Immature natural killer cell (primary cell): ENCODE measurements at regions not wholly inside any gene's neighbourhood (a gene's known extent, or its start where the extent isn't known, plus 50 kb on each side); places are given as distances from the start of the nearest gene placed in this dataset.

Experiments used
- DNase-seq, 3 donors: peaks; one replicate each; pipeline ENCODE4 v3.0.0; 2022; ENCODE audit warnings: mixed read lengths in 1 of 3
- H3K27ac Mint-ChIP-seq, 6 donors: one replicate each; pipeline ENCODE4 v1.8.0; 2020; ENCODE audit warnings: mixed read lengths in 6 of 6, mild to moderate bottlenecking in 5 of 6, inconsistent platforms in 4 of 6, moderate library complexity in 3 of 6
- H3K27me3 Mint-ChIP-seq, 3 donors: one replicate each; pipeline ENCODE4 v1.8.0; 2020 to 2021; ENCODE audit warnings: low read depth in 3 of 3, mild to moderate bottlenecking in 3 of 3, mixed read lengths in 3 of 3, moderate library complexity in 3 of 3, inconsistent platforms in 1 of 3
- H3K36me3 Mint-ChIP-seq, 3 donors: one replicate each; pipeline ENCODE4 v1.8.0; 2020; ENCODE audit warnings: mixed read lengths in 3 of 3, inconsistent platforms in 2 of 3, mild to moderate bottlenecking in 2 of 3
- H3K4me1 Mint-ChIP-seq, 2 donors: one replicate each; pipeline ENCODE4 v1.8.0; 2020; ENCODE audit warnings: inconsistent platforms in 2 of 2, mild to moderate bottlenecking in 2 of 2, mixed read lengths in 2 of 2, moderate library complexity in 1 of 2
- H3K4me3 Mint-ChIP-seq, 5 donors: one replicate each; pipeline ENCODE4 v1.8.0; 2020; ENCODE audit warnings: mild to moderate bottlenecking in 5 of 5, mixed read lengths in 5 of 5, inconsistent platforms in 3 of 5, moderate library complexity in 3 of 5
- H3K9me3 Mint-ChIP-seq, 6 donors: one replicate each; pipeline ENCODE4 v1.8.0; 2020; ENCODE audit warnings: mild to moderate bottlenecking in 6 of 6, mixed read lengths in 6 of 6, inconsistent platforms in 4 of 6, moderate library complexity in 3 of 6

- no peak overlapping the region for H3K27ac Mint-ChIP-seq
- peaks cover 3 to 10% (median 6%) of the 10 kb centered on the region in 3 donors for H3K27me3 Mint-ChIP-seq
- H3K4me1 Mint-ChIP-seq = no peaks in the 10 kb centered on the region
- no peak for DNase-seq
- H3K4me3 Mint-ChIP-seq = no peak overlapping the region
- H3K36me3 Mint-ChIP-seq = no peaks in the 10 kb centered on the region
- H3K9me3 Mint-ChIP-seq = peaks cover 0 to 2% (median 0%) of the 10 kb centered on the region in 6 donors
Observed at GRCh38 chr2:118622913-118623312, 224.5 kb downstream of the EN1 start.

DNA sequence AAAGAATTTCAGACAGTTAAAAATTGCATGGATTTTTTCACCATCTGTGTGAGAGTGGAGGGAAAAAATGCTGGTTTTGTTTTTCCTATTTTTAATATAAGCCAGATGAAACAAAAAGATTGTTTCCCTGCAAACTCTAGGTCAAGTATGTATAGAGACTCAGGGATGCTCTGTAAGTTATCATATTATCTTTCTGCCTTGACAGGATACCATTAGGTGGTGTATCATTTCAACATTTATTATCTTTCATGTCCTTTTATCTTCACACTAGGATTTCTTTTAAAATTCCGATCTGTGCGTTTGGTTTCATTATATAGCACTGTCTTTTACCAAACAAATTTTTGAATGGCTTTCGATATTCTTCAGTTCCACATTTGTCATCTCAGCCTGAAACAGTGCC is 225.3 kb downstream of the EN1 start:
- Mint-ChIP-seq H3K27ac (no peak overlapping the region), H3K36me3 (no peaks in the 10 kb centered on the region), H3K9me3 (no peaks in the 10 kb centered on the region), H3K4me3 (no peak overlapping the region), H3K27me3 (peaks cover 3 to 10% (median 6%) of the 10 kb centered on the region in 3 donors), H3K4me1 (no peaks in the 10 kb centered on the region)
- DNase-seq = no peak

DNA sequence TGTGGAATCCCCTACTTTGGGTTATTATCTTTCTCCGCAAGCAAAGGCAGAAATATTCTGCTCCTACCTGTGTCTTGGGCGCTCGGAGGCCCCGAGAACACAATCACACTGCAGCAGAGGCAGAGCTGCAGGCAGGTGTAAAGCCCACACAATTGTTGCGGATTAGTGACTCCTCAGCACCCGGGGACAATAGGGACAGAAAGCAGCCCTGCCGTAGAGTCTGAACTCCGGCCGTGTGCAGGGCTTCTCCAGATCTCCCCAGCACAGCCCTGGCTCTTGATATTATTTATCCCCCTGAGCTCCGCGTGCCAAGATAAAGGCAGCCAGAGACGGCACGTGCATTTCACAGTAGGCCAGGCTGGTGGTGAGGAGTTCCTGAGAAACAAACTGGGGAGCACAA is 229.2 kb downstream of the EN1 start:
- H3K4me3 Mint-ChIP-seq = no peak overlapping the region
- H3K4me1 Mint-ChIP-seq = no peaks in the 10 kb centered on the region
- no peaks in the 10 kb centered on the region for H3K36me3 Mint-ChIP-seq
- H3K27ac Mint-ChIP-seq = no peak overlapping the region
- H3K27me3 Mint-ChIP-seq = peaks cover 1 to 5% (median 3%) of the 10 kb centered on the region in 3 donors
- no peak for DNase-seq
- peaks cover 0 to 2% (median 0%) of the 10 kb centered on the region in 6 donors for H3K9me3 Mint-ChIP-seq

DNA sequence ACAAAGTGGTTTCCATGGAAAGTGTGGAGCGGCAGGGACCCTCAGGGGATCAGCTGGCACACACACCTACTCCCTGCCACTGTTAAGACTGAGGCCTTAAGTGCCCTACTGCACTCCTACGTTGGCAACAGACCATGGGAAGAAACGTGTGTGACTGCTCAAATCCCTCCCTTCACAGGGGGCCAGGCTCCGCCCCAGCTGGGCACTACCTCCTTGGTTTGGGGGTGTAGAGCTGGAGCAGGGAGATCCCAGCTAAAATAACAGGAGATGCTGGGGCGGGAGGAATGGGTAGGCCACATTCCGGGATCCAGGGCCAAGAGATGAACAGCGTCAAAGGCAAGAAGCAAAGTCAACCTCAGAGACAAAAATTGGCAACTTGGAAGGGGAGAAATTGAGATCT is 231.0 kb downstream of the EN1 start:
- Mint-ChIP-seq H3K27me3 (peaks cover 0 to 3% (median 3%) of the 10 kb centered on the region in 3 donors), H3K4me1 (no peaks in the 10 kb centered on the region), H3K4me3 (no peak overlapping the region), H3K36me3 (no peaks in the 10 kb centered on the region), H3K27ac (no peak overlapping the region), H3K9me3 (peaks cover 0 to 2% (median 0%) of the 10 kb centered on the region in 6 donors)
- DNase-seq = no peak

DNA sequence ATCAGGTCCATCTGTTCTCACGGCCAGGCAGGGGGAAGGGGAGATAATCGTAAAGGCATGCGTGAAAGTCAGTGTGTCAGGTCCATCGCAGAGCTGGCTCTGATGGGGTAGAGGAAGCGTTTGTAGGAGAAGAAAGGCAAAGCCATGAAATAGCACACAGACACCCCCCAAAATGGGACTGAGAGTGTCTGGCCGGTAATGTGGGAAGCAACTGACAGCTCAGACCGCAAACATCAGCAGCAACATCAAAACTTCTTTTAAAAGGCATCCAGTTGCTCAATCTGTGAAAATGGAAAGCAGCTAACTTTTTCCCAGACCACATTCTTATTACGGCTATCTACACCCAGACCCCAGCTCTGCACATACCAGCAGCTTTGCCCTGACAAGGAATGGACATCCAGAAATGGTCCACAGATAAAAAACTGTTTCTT is 232.6 kb downstream of the EN1 start:
- Mint-ChIP-seq H3K27ac (no peak overlapping the region), H3K4me3 (no peak overlapping the region), H3K4me1 (no peaks in the 10 kb centered on the region), H3K27me3 (peaks cover 0 to 3% (median 0%) of the 10 kb centered on the region in 3 donors), H3K9me3 (peaks cover 0 to 2% (median 0%) of the 10 kb centered on the region in 6 donors), H3K36me3 (no peaks in the 10 kb centered on the region)
- no peak for DNase-seq

DNA sequence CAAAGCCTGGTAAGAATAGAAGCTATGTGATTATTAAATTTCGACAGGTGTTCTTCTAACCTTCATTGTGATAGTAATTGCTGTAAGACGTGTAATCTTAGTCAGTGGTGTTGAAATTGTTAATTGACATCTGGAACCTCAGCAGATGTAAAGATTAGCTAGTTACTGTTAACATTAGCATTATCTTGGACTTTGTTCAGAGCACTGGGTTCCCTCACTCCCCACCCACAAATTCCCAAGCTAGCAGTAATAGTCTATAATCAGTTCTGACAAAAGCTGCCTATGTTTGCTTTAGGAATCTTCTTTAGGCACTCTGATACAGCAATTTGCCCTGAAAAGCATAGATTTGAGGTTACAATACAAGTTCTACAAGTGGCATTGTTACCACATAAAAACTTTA is 233.7 kb downstream of the EN1 start:
- H3K36me3 Mint-ChIP-seq = no peaks in the 10 kb centered on the region

DNA sequence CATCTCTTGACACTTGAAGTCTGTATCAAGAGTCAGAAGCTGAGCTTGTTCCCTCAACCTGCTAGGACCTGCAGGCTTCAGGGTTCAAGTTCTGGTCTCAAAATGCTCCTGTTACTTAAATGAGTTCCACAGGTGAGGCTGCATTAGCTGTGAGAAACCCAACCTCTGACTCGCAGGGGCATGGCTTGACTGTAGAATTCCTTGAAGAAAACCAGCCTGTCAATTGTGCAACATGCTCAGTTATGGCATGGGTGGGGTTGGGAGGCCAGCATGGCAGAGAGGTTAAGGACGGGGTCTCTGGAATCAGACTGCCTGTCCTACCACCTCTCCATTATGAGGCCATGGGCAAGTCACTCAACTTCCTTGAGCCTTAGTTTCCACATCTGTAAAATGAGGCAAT is 235.8 kb downstream of the EN1 start:
- no peaks in the 10 kb centered on the region for H3K27me3 Mint-ChIP-seq
- DNase-seq = no peak
- no peak overlapping the region for H3K4me3 Mint-ChIP-seq
- no peaks in the 10 kb centered on the region for H3K4me1 Mint-ChIP-seq
- no peak overlapping the region for H3K27ac Mint-ChIP-seq
- no peaks in the 10 kb centered on the region for H3K36me3 Mint-ChIP-seq
- peaks cover 0 to 4% (median 0%) of the 10 kb centered on the region in 6 donors for H3K9me3 Mint-ChIP-seq

More for the DNA sequence above, 233.7 kb downstream of the EN1 start:
- no peaks in the 10 kb centered on the region for H3K4me1 Mint-ChIP-seq
- H3K9me3 Mint-ChIP-seq = peaks cover 0 to 2% (median 0%) of the 10 kb centered on the region in 6 donors
- H3K27ac Mint-ChIP-seq = no peak overlapping the region
- no peak overlapping the region for H3K4me3 Mint-ChIP-seq
- DNase-seq = no peak
- peaks cover 0 to 2% (median 0%) of the 10 kb centered on the region in 3 donors for H3K27me3 Mint-ChIP-seq

DNA sequence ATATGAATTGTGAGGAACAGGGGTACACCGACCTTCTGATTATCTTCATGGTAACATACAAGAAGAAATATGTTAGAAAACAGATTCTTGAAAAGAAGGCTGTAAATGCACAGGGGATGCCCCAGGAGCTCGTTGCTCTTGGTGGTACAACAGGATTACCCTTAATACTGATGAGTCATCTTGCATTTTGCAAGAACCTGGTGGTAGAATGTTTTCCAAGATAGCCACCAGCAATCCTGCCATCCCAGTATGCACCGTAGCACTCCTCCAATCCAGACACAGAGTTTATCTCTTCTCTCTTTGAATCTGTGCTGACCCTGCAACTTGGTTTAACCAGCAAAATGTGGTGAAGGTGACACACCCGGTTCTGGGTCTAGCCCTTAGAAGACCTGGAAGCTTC is 238.3 kb downstream of the EN1 start:
- no peaks in the 10 kb centered on the region for H3K36me3 Mint-ChIP-seq
- no peak for DNase-seq
- no peak overlapping the region for H3K4me3 Mint-ChIP-seq
- H3K27ac Mint-ChIP-seq = no peak overlapping the region
- peaks cover 0 to 3% (median 0%) of the 10 kb centered on the region in 6 donors for H3K9me3 Mint-ChIP-seq
- H3K27me3 Mint-ChIP-seq = no peaks in the 10 kb centered on the region
- H3K4me1 Mint-ChIP-seq = no peaks in the 10 kb centered on the region

GRCh38 chr2:118607641-118608040 is 239.8 kb downstream of the EN1 start:
- H3K36me3 Mint-ChIP-seq = no peaks in the 10 kb centered on the region
- H3K4me3 Mint-ChIP-seq = no peak overlapping the region
- H3K27ac Mint-ChIP-seq = no peak overlapping the region
- no peaks in the 10 kb centered on the region for H3K4me1 Mint-ChIP-seq
- H3K9me3 Mint-ChIP-seq = peaks cover 0 to 5% (median 0%) of the 10 kb centered on the region in 6 donors
- no peaks in the 10 kb centered on the region for H3K27me3 Mint-ChIP-seq
- no peak for DNase-seq

DNA sequence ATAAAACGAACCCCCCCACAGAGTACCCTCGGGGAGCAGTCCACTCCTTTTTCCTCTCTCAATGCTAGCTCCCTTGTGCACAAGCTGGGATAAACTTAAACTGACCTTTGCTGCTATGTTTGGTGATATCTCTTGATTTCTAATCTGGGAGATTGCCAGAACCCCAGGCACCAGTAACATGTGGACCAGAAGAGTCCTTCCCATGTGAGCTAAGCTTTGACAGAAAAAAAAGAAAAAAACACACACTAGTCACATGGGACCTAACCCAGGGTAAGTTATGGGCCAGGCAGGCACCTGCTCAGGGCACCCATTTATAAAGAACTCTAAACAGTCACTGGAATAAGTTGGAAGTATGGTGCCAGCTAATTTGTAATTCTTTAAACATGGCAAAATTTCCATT is 242.6 kb downstream of the EN1 start:
- no peaks in the 10 kb centered on the region for H3K4me1 Mint-ChIP-seq
- no peak overlapping the region for H3K27ac Mint-ChIP-seq
- H3K9me3 Mint-ChIP-seq = peaks cover 0 to 14% (median 2%) of the 10 kb centered on the region in 6 donors
- H3K4me3 Mint-ChIP-seq = no peak overlapping the region
- DNase-seq = no peak
- peaks cover 0 to 3% (median 0%) of the 10 kb centered on the region in 3 donors for H3K27me3 Mint-ChIP-seq
- H3K36me3 Mint-ChIP-seq = no peaks in the 10 kb centered on the region

DNA sequence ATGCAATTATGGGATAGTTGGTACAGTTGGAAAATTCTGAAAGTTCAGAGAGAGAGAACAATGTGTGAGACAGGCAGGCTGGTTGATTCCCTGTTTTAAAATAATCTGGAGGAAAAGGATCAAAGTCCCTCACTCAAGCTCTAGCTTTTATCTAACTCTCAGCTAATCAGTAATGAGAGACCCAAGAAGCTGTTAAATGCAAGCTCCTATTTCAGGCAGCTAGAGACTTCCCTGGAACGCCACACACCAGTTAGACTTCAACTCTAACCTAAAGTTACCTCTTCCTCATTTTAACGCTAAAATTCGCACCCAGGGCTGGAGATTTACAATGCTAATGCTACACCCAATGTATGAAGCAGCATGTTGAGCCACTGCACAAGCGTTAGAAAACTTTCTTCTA is 243.1 kb downstream of the EN1 start:
- DNase-seq = no peak
- peaks cover 0 to 3% (median 0%) of the 10 kb centered on the region in 3 donors for H3K27me3 Mint-ChIP-seq
- no peak overlapping the region for H3K27ac Mint-ChIP-seq
- no peak overlapping the region for H3K4me3 Mint-ChIP-seq
- H3K36me3 Mint-ChIP-seq = no peaks in the 10 kb centered on the region
- no peaks in the 10 kb centered on the region for H3K4me1 Mint-ChIP-seq
- peaks cover 0 to 14% (median 2%) of the 10 kb centered on the region in 6 donors for H3K9me3 Mint-ChIP-seq

DNA sequence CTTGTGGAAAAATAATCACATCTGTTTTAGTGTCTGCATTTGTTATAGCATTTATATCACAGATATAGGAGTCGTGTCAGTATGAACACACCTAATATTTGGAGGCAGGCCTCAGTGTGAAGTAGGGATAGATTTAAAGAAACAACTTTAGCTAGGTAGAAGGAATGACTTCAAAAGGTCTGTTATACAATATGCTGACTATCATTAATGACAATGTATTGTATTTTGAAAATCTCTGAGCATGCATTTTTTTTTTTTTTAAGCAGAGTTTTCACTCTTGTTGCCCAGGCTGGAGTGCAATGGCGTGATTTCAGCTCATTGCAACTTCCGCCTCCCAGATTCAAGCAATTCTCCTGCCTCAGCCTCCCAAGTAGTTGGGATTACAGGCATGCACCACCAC is 248.3 kb downstream of the EN1 start:
- Mint-ChIP-seq H3K27ac (no peak overlapping the region), H3K27me3 (peaks cover 0 to 6% (median 3%) of the 10 kb centered on the region in 3 donors), H3K4me1 (no peaks in the 10 kb centered on the region), H3K9me3 (peaks cover 0 to 19% (median under 1%) of the 10 kb centered on the region in 6 donors), H3K36me3 (no peaks in the 10 kb centered on the region), H3K4me3 (no peak overlapping the region)
- no peak for DNase-seq

GRCh38 chr2:118596620-118597019 is 250.8 kb downstream of the EN1 start:
- Mint-ChIP-seq H3K4me1 (no peaks in the 10 kb centered on the region), H3K27ac (no peak overlapping the region), H3K4me3 (no peak overlapping the region)

GRCh38 chr2:118593257-118593656 is 254.2 kb downstream of the EN1 start:
- no peak for DNase-seq
- Mint-ChIP-seq H3K36me3 (peaks cover 0 to 4% (median 0%) of the 10 kb centered on the region in 3 donors), H3K9me3 (peaks cover 0 to 5% (median 0%) of the 10 kb centered on the region in 6 donors), H3K4me1 (no peaks in the 10 kb centered on the region), H3K4me3 (no peak overlapping the region), H3K27me3 (peaks cover 2 to 7% (median 3%) of the 10 kb centered on the region in 3 donors), H3K27ac (no peak overlapping the region)

More at GRCh38 chr2:118596620-118597019, 250.8 kb downstream of the EN1 start:
- peaks cover 0 to 14% (median under 1%) of the 10 kb centered on the region in 6 donors for H3K9me3 Mint-ChIP-seq
- H3K36me3 Mint-ChIP-seq = peaks cover 0 to 4% (median 0%) of the 10 kb centered on the region in 3 donors
- DNase-seq = no peak
- peaks cover 2 to 5% (median 5%) of the 10 kb centered on the region in 3 donors for H3K27me3 Mint-ChIP-seq

- peaks cover 0 to 4% (median 0%) of the 10 kb centered on the region in 6 donors for H3K9me3 Mint-ChIP-seq
- peaks cover 2 to 6% (median 3%) of the 10 kb centered on the region in 3 donors for H3K27me3 Mint-ChIP-seq
- H3K4me1 Mint-ChIP-seq = no peaks in the 10 kb centered on the region
- no peak overlapping the region for H3K4me3 Mint-ChIP-seq
- DNase-seq = no peak
- H3K27ac Mint-ChIP-seq = no peak overlapping the region
- peaks cover 0 to 4% (median 0%) of the 10 kb centered on the region in 3 donors for H3K36me3 Mint-ChIP-seq
Observed at GRCh38 chr2:118591223-118591622, 256.2 kb downstream of the EN1 start.
